ENCODE measurements at regions not wholly inside any gene's neighbourhood (a gene's known extent, or its start where the extent isn't known, plus 50 kb on each side); places are given as distances from the start of the nearest gene placed in this dataset.
"Not testable (repeated sequence)": the region's sequence is repeated elsewhere in the genome, so short reads cannot be mapped to it uniquely, and the experiment has no call there.

GRCh38 chr5:158049459-158049858 is 190.5 kb upstream of the CLINT1 start:
- no peak for DNase-seq (ENCODE audit: low spot score in 2 of 2)
- Histone ChIP-seq H3K27me3 (ENCODE audit: low read depth) (no peaks in the 10 kb centered on the region), H3K36me3 (replicated peaks) (no peaks in the 10 kb centered on the region), H3K9me3 (no peaks in the 10 kb centered on the region), H3K4me1 (no peaks in the 10 kb centered on the region), H3K4me3 (no peak overlapping the region)
- in situ Hi-C loops (cut with MboI; ENCODE audit: low sequenced_read_pairs) = no loop called here

- Histone ChIP-seq H3K4me1 (no peaks in the 10 kb centered on the region), H3K27me3 (ENCODE audit: low read depth) (no peaks in the 10 kb centered on the region), H3K36me3 (replicated peaks) (no peaks in the 10 kb centered on the region), H3K4me3 (no peak overlapping the region), H3K9me3 (no peaks in the 10 kb centered on the region)
- in situ Hi-C loops (cut with MboI; ENCODE audit: low sequenced_read_pairs) = no loop called here
- DNase-seq (ENCODE audit: low spot score in 2 of 2) = no peak
Observed at GRCh38 chr5:158045696-158046095, 186.8 kb upstream of the CLINT1 start.

- peak in 1 of 2 experiments; percentile 19 for DNase-seq (ENCODE audit: low spot score in 2 of 2)
- no peaks in the 10 kb centered on the region for H3K4me1 ChIP-seq
- in situ Hi-C loops (cut with MboI; ENCODE audit: low sequenced_read_pairs) = no loop called here
- H3K36me3 ChIP-seq (replicated peaks) = no peaks in the 10 kb centered on the region
- peaks cover under 1% of the 10 kb centered on the region; the same call in 1 of the 2 replicates for H3K9me3 ChIP-seq
- no peak overlapping the region for H3K4me3 ChIP-seq
- H3K27me3 ChIP-seq (ENCODE audit: low read depth) = no peaks in the 10 kb centered on the region
Observed at GRCh38 chr5:158039911-158040347, 181.0 kb upstream of the CLINT1 start.

GRCh38 chr5:158039441-158039840 is 180.5 kb upstream of the CLINT1 start:
- in situ Hi-C loops (cut with MboI; ENCODE audit: low sequenced_read_pairs) = no loop called here
- H3K9me3 ChIP-seq = peaks cover 5% of the 10 kb centered on the region

GRCh38 chr5:158036983-158037595 is 178.1 kb upstream of the CLINT1 start:
- H3K27me3 ChIP-seq (ENCODE audit: low read depth); H3K4me3 ChIP-seq; DNase-seq (ENCODE audit: low spot score in 2 of 2); H3K36me3 ChIP-seq (replicated peaks); in situ Hi-C loops (cut with MboI; ENCODE audit: low sequenced_read_pairs); H3K4me1 ChIP-seq: not testable (repeated sequence)
- H3K9me3 ChIP-seq = peaks cover 11% of the 10 kb centered on the region

More at GRCh38 chr5:158039441-158039840, 180.5 kb upstream of the CLINT1 start:
- H3K36me3 ChIP-seq (replicated peaks) = no peaks in the 10 kb centered on the region
- H3K4me1 ChIP-seq = no peaks in the 10 kb centered on the region
- H3K27me3 ChIP-seq (ENCODE audit: low read depth) = no peaks in the 10 kb centered on the region
- DNase-seq (ENCODE audit: low spot score in 2 of 2) = no peak
- no peak overlapping the region for H3K4me3 ChIP-seq

GRCh38 chr5:158034586-158034985 is 175.6 kb upstream of the CLINT1 start:
- DNase-seq (ENCODE audit: low spot score in 2 of 2); H3K27me3 ChIP-seq (ENCODE audit: low read depth); in situ Hi-C loops (cut with MboI; ENCODE audit: low sequenced_read_pairs); H3K36me3 ChIP-seq (replicated peaks); H3K4me3 ChIP-seq; H3K4me1 ChIP-seq: not testable (repeated sequence)
- H3K9me3 ChIP-seq = peaks cover 11% of the 10 kb centered on the region

- no peak for DNase-seq (ENCODE audit: low spot score in 2 of 2)
- H3K36me3 ChIP-seq (replicated peaks) = no peaks in the 10 kb centered on the region
- in situ Hi-C loops (cut with MboI; ENCODE audit: low sequenced_read_pairs) = no loop called here
- peaks cover 11% of the 10 kb centered on the region for H3K9me3 ChIP-seq
- no peak overlapping the region for H3K4me3 ChIP-seq
- H3K4me1 ChIP-seq = peaks cover 6% of the 10 kb centered on the region
- H3K27me3 ChIP-seq (ENCODE audit: low read depth) = no peaks in the 10 kb centered on the region
Observed at GRCh38 chr5:158033724-158034123, 174.8 kb upstream of the CLINT1 start.

- H3K27me3 ChIP-seq (ENCODE audit: low read depth) = no peaks in the 10 kb centered on the region
- H3K9me3 ChIP-seq = peaks cover 11% of the 10 kb centered on the region
- peaks cover 11% of the 10 kb centered on the region for H3K4me1 ChIP-seq
- no peaks in the 10 kb centered on the region for H3K36me3 ChIP-seq (replicated peaks)
- in situ Hi-C loops (cut with MboI; ENCODE audit: low sequenced_read_pairs) = no loop called here
- H3K4me3 ChIP-seq = no peak overlapping the region
- DNase-seq (ENCODE audit: low spot score in 2 of 2) = no peak
Observed at GRCh38 chr5:158033076-158033475, 174.1 kb upstream of the CLINT1 start.

- Histone ChIP-seq H3K4me3 (no peak overlapping the region), H3K9me3 (peaks cover 11% of the 10 kb centered on the region), H3K36me3 (replicated peaks) (no peaks in the 10 kb centered on the region), H3K27me3 (ENCODE audit: low read depth) (no peaks in the 10 kb centered on the region), H3K4me1 (peaks cover 19% of the 10 kb centered on the region)
- no peak for DNase-seq (ENCODE audit: low spot score in 2 of 2)
- in situ Hi-C loops (cut with MboI; ENCODE audit: low sequenced_read_pairs) = no loop called here
Observed at GRCh38 chr5:158032246-158032645, 173.3 kb upstream of the CLINT1 start.

- DNase-seq (ENCODE audit: low spot score in 2 of 2) = peak; percentile 20 to 68
- Histone ChIP-seq H3K4me1 (peaks cover 19% of the 10 kb centered on the region), H3K4me3 (no peak overlapping the region), H3K27me3 (ENCODE audit: low read depth) (no peaks in the 10 kb centered on the region), H3K9me3 (no peaks in the 10 kb centered on the region), H3K36me3 (replicated peaks) (no peaks in the 10 kb centered on the region)
- in situ Hi-C loops (cut with MboI; ENCODE audit: low sequenced_read_pairs) = no loop called here
Observed at GRCh38 chr5:158027806-158028775, 169.1 kb upstream of the CLINT1 start.

GRCh38 chr5:158026304-158027031 is 167.5 kb upstream of the CLINT1 start:
- no peaks in the 10 kb centered on the region for H3K9me3 ChIP-seq
- no peaks in the 10 kb centered on the region for H3K27me3 ChIP-seq (ENCODE audit: low read depth)
- in situ Hi-C loops (cut with MboI; ENCODE audit: low sequenced_read_pairs) = no loop called here
- no peaks in the 10 kb centered on the region for H3K36me3 ChIP-seq (replicated peaks)
- no peak overlapping the region for H3K4me3 ChIP-seq
- DNase-seq (ENCODE audit: low spot score in 2 of 2) = no peak
- peaks cover 19% of the 10 kb centered on the region for H3K4me1 ChIP-seq

- Histone ChIP-seq H3K4me1 (peaks cover 10% of the 10 kb centered on the region), H3K9me3 (no peaks in the 10 kb centered on the region), H3K4me3 (no peak overlapping the region), H3K27me3 (ENCODE audit: low read depth) (no peaks in the 10 kb centered on the region), H3K36me3 (replicated peaks) (no peaks in the 10 kb centered on the region)
- in situ Hi-C loops (cut with MboI; ENCODE audit: low sequenced_read_pairs) = no loop called here
- no peak for DNase-seq (ENCODE audit: low spot score in 2 of 2)
Observed at GRCh38 chr5:158023266-158023665, 164.3 kb upstream of the CLINT1 start.

- Histone ChIP-seq H3K9me3 (no peaks in the 10 kb centered on the region), H3K36me3 (replicated peaks) (no peaks in the 10 kb centered on the region), H3K4me1 (peaks cover 6% of the 10 kb centered on the region), H3K4me3 (no peak overlapping the region), H3K27me3 (ENCODE audit: low read depth) (no peaks in the 10 kb centered on the region)
- in situ Hi-C loops (cut with MboI; ENCODE audit: low sequenced_read_pairs) = no loop called here
- DNase-seq (ENCODE audit: low spot score in 2 of 2) = no peak
Observed at GRCh38 chr5:158022837-158023236, 163.9 kb upstream of the CLINT1 start.
